Ovary (tissue), 7 donors: ENCODE measurements at regions not wholly inside any gene's neighbourhood (a gene's known extent, or its start where the extent isn't known, plus 50 kb on each side); places are given as distances from the start of the nearest gene placed in this dataset.

Experiments used
- DNase-seq, 5 donors: peaks; one replicate each; pipeline ENCODE4 v3.0.0-alpha.2; 2019 to 2020
- H3K27ac ChIP-seq, 2 donors: fragments of 200-600 bp; one replicate each; pipeline versions ENCODE4 v1.5.1 to v1.8.0; 2019 to 2022
- H3K27me3 ChIP-seq: fragments of 200-600 bp; one replicate; pipeline ENCODE4 v1.8.0; 2022
- H3K36me3 ChIP-seq: fragments of 200-600 bp; sonication (generic); one replicate; pipeline ENCODE4 v1.5.1; 2019
- H3K4me1 ChIP-seq: one replicate; pipeline ENCODE4 v1.8.1; 2013; ENCODE audit warnings: mild to moderate bottlenecking, moderate library complexity; ENCODE audit not compliant: insufficient read depth
- H3K4me3 ChIP-seq: fragments of 200-600 bp; sonication (generic); one replicate; pipeline ENCODE4 v1.5.1; 2017
- H3K9me3 ChIP-seq, 2 donors: fragments of 200-600 bp in 1 of 2; sonication (generic) in 1 of 2; one replicate each; pipeline versions ENCODE4 v1.5.1 to v1.8.1; 2013 to 2019; ENCODE audit warnings: mild to moderate bottlenecking in 1 of 2, moderate library complexity in 1 of 2
- CTCF ChIP-seq, 3 donors: fragments of 450-650 bp in 2 of 3; fragments of 200-600 bp in 1 of 3; IDR thresholded peaks; one replicate each; pipeline versions ENCODE4 v1.5.1 to v1.8.0; 2016 to 2022; ENCODE audit warnings: antibody characterized with exemption in 3 of 3, mild to moderate bottlenecking in 1 of 3
- EP300 ChIP-seq: sonication (generic); formaldehyde crosslinking; IDR thresholded peaks from one replicate; pipeline ENCODE4 v1.6.1; 2017; ENCODE audit warnings: antibody characterized with exemption
- POLR2A ChIP-seq: fragments of 450-650 bp; IDR thresholded peaks from one replicate; pipeline ENCODE4 v1.6.1; 2017; ENCODE audit warnings: antibody characterized with exemption, mild to moderate bottlenecking, moderate library complexity
- WGBS, 3 donors: extraction: QIAGEN DNeasy Blood & Tissue Kit in 1 of 3; methylation state at CpG; one replicate each; pipeline versions ENCODE4 v1.1.5 to v1.1.7; 2013 to 2017; 5-methylcytosine and 5-hydroxymethylcytosine counted together
- intact Hi-C, 4 donors: fragments of 100-400 bp; cut with DNase I; formaldehyde crosslinking; loops; one replicate each; pipeline versions ENCODE4 v1.11.0 to v1.15.1; 2022 to 2023
- donor health status: DM: no; HTN: no; CAD: no; lungs with moderate emphysema.
- donor health status: DM: no; HTN: no; CAD: no.
- donor health status: Bipolar disorder and iron deficiency.
- donor health status: DM: no; HTN: no; CAD: no.
- donor health status: DM: yes; HTN: yes; CAD: no.

GRCh38 chr1:198915327-198916231 is 276.7 kb downstream of the PTPRC start:
- Histone ChIP-seq H3K4me1 (no peaks in the 10 kb centered on the region), H3K27ac (no peak overlapping the region), H3K9me3 (no peaks in the 10 kb centered on the region), H3K27me3 (no peaks in the 10 kb centered on the region), H3K4me3 (no peak overlapping the region), H3K36me3 (no peaks in the 10 kb centered on the region)
- intact Hi-C loops = no loop called here
- TF ChIP-seq POLR2A (no peak), CTCF (IDR thresholded peaks at IDR 0.05) (no peak), EP300 (no peak)
- DNase-seq = no peak
- WGBS, 3 donors = 88 to 92% (median 89%) methylated on average over 3 of the region's 3 CpGs

- H3K9me3 ChIP-seq = no peaks in the 10 kb centered on the region
- no peaks in the 10 kb centered on the region for H3K27me3 ChIP-seq
- DNase-seq = no peak
- intact Hi-C loops = no loop called here
- no peak overlapping the region for H3K4me3 ChIP-seq
- H3K36me3 ChIP-seq = no peaks in the 10 kb centered on the region
- WGBS, 3 donors = 8 to 24% (median 19%) methylated on average over 2 of the region's 2 CpGs
- H3K27ac ChIP-seq = no peak overlapping the region
- no peaks in the 10 kb centered on the region for H3K4me1 ChIP-seq
- no peak for TF ChIP-seq POLR2A
- TF ChIP-seq EP300 = no peak
- no peak for TF ChIP-seq CTCF (IDR thresholded peaks at IDR 0.05)
These were observed 278.4 kb downstream of the PTPRC start for GRCh38 chr1:198917226-198917625.

- 61 to 67% (median 64%) methylated on average over 5 of the region's 5 CpGs for WGBS, 3 donors
- no peaks in the 10 kb centered on the region for H3K36me3 ChIP-seq
- no peak for DNase-seq
- TF ChIP-seq POLR2A (no peak), EP300 (no peak), CTCF (IDR thresholded peaks at IDR 0.05) (no peak)
- no peaks in the 10 kb centered on the region for H3K4me1 ChIP-seq
- intact Hi-C loops = no loop called here
- no peak overlapping the region for H3K27ac ChIP-seq
- no peaks in the 10 kb centered on the region for H3K27me3 ChIP-seq
- H3K9me3 ChIP-seq = no peaks in the 10 kb centered on the region
- no peak overlapping the region for H3K4me3 ChIP-seq
These were observed 280.1 kb downstream of the PTPRC start for GRCh38 chr1:198918920-198919319.

- Histone ChIP-seq H3K9me3 (no peaks in the 10 kb centered on the region), H3K27ac (no peak overlapping the region), H3K27me3 (no peaks in the 10 kb centered on the region), H3K4me1 (no peaks in the 10 kb centered on the region), H3K36me3 (no peaks in the 10 kb centered on the region), H3K4me3 (no peak overlapping the region)
- no peak for TF ChIP-seq EP300
- TF ChIP-seq CTCF (IDR thresholded peaks at IDR 0.05) = no peak
- TF ChIP-seq POLR2A = no peak
- WGBS, 3 donors = 89 to 92% (median 91%) methylated on average over 5 of the region's 5 CpGs
- intact Hi-C loops = no loop called here
- no peak for DNase-seq
These were observed 281.0 kb downstream of the PTPRC start for GRCh38 chr1:198919667-198920398.
